ENCODE measurements at regions not wholly inside any gene's neighbourhood (a gene's known extent, or its start where the extent isn't known, plus 50 kb on each side); places are given as distances from the start of the nearest gene placed in this dataset.

GRCh38 chr6:48318670-48319069 lies 207.7 kb upstream of the PTCHD4 start:
- no peak overlapping the region for H2BK120ac ChIP-seq (ENCODE audit: low read depth, low read length, poor library complexity, severe bottlenecking)
- H3K9me3 Mint-ChIP-seq = no peaks in the 10 kb centered on the region
- no peak overlapping the region for H3K4me2 ChIP-seq (ENCODE audit: insufficient read depth, insufficient read length, low read length)
- H3K23ac ChIP-seq (ENCODE audit: insufficient read length, low read depth, low read length) = no peak overlapping the region
- no peaks in the 10 kb centered on the region for H3K79me2 ChIP-seq (ENCODE audit: insufficient read depth, low read length)
- H3K79me1 ChIP-seq (ENCODE audit: insufficient read depth, low read depth, low read length, poor library complexity, severe bottlenecking) = no peaks in the 10 kb centered on the region
- H3K9ac ChIP-seq (ENCODE audit: extremely low read depth, insufficient read length, low read length) = no peak overlapping the region
- WGBS (ENCODE audit: extremely low coverage, insufficient read length, low lambda C conversion rate) = no CpG with 5 or more reads among the region's 5 CpGs
- no peak for TF ChIP-seq CTCF (conservative IDR thresholded peaks at IDR 0.05)
- no peaks in the 10 kb centered on the region for H3K9me3 ChIP-seq (ENCODE audit: control insufficient read depth, low read depth, low read length)
- no peak overlapping the region for H3K4ac ChIP-seq (ENCODE audit: low read depth, low read length)
- H3K27ac Mint-ChIP-seq = no peak overlapping the region
- H3K4me1 ChIP-seq (ENCODE audit: insufficient read depth, low read length) = no peaks in the 10 kb centered on the region; the same call in 1 of the 2 replicates
- H3K27me3 Mint-ChIP-seq (ENCODE audit: low read depth) = no peaks in the 10 kb centered on the region; the same call in 1 of the 2 replicates
- H3K56ac ChIP-seq (ENCODE audit: insufficient read length, low read depth, low read length) = no peak overlapping the region
- H2BK12ac ChIP-seq (ENCODE audit: insufficient read length, low read depth, low read length) = no peak overlapping the region
- H3K27ac ChIP-seq (ENCODE audit: insufficient read length, low read depth, low read length) = no peak overlapping the region
- H3K14ac ChIP-seq (ENCODE audit: insufficient read depth, low read length) = no peak overlapping the region
- H3K27me3 ChIP-seq (ENCODE audit: insufficient read depth, low read length) = no peaks in the 10 kb centered on the region
- no peak overlapping the region for H2AFZ ChIP-seq (ENCODE audit: low read length)
- no peaks in the 10 kb centered on the region for H4K20me1 ChIP-seq (ENCODE audit: control insufficient read depth, insufficient read depth, insufficient read length)
- no peak overlapping the region for H2BK5ac ChIP-seq (ENCODE audit: insufficient read length, low read length)
- H3K23me2 ChIP-seq (ENCODE audit: insufficient read length, low read depth, low read length, poor library complexity, severe bottlenecking) = no peaks in the 10 kb centered on the region
- peaks cover 7 to 10% of the 10 kb centered on the region in 2 experiments for H3K4me1 Mint-ChIP-seq
- H3K36me3 Mint-ChIP-seq (ENCODE audit: insufficient read depth in 1 of 3, low read depth in 3 of 3) = no peaks in the 10 kb centered on the region
- H4K8ac ChIP-seq (replicated peaks; ENCODE audit: insufficient read length, low read depth, low read length) = no peak overlapping the region
- no peak overlapping the region for H2BK15ac ChIP-seq (ENCODE audit: low read depth, low read length)
- no peak overlapping the region for H2BK20ac ChIP-seq (ENCODE audit: low read depth, low read length, poor library complexity, severe bottlenecking)
- H3T11ph ChIP-seq (ENCODE audit: low read length) = no peak overlapping the region
- no peak overlapping the region for H4K5ac ChIP-seq (ENCODE audit: insufficient read length, low read depth, low read length)
- no peak overlapping the region for H2AK5ac ChIP-seq (ENCODE audit: insufficient read length, low read length)
- H3K18ac ChIP-seq (ENCODE audit: insufficient read length, low read depth, low read length) = no peak overlapping the region
- H4K91ac ChIP-seq (ENCODE audit: insufficient read length, low read depth, low read length) = no peak overlapping the region
- no peak for DNase-seq
- no peak overlapping the region for H3K4me3 Mint-ChIP-seq

All from H9 (cell line).